ENCODE measurements at regions not wholly inside any gene's neighbourhood (a gene's known extent, or its start where the extent isn't known, plus 50 kb on each side); places are given as distances from the start of the nearest gene placed in this dataset.

GRCh38 chr5:53309653-53310052 is 170.8 kb upstream of the FST start:
- no peaks in the 10 kb centered on the region for H3K27me3 ChIP-seq
- no peaks in the 10 kb centered on the region for H3K4me1 ChIP-seq
- H3K4me3 ChIP-seq: no peak overlapping the region
- H3K27ac ChIP-seq: no peak overlapping the region
- intact Hi-C loops (cut with DNase I): no loop called here
- H3K36me3 ChIP-seq: no peaks in the 10 kb centered on the region
- H3K9me3 ChIP-seq: peaks cover 0 to 6% of the 10 kb centered on the region in 2 donors
- no peak for DNase-seq (ENCODE audit: low spot score in 2 of 2)
- TF ChIP-seq CTCF (IDR thresholded peaks at IDR 0.05): no peak

- no peak overlapping the region for H3K4me3 ChIP-seq
- no peaks in the 10 kb centered on the region for H3K36me3 ChIP-seq
- no peak for TF ChIP-seq CTCF (IDR thresholded peaks at IDR 0.05)
- H3K27me3 ChIP-seq: no peaks in the 10 kb centered on the region
- no peak for DNase-seq (ENCODE audit: low spot score in 2 of 2)
- peaks cover 0 to 1% of the 10 kb centered on the region in 2 donors for H3K9me3 ChIP-seq
- no peaks in the 10 kb centered on the region for H3K4me1 ChIP-seq
- intact Hi-C loops (cut with DNase I): no loop called here
- no peak overlapping the region for H3K27ac ChIP-seq
These were observed 168.7 kb upstream of the FST start for GRCh38 chr5:53311681-53312080.

GRCh38 chr5:53313145-53313544 is 167.3 kb upstream of the FST start:
- no peak overlapping the region for H3K27ac ChIP-seq
- no peak for TF ChIP-seq CTCF (IDR thresholded peaks at IDR 0.05)
- DNase-seq (ENCODE audit: low spot score in 2 of 2): no peak
- intact Hi-C loops (cut with DNase I): no loop called here
- H3K36me3 ChIP-seq: no peaks in the 10 kb centered on the region
- H3K9me3 ChIP-seq: no peaks in the 10 kb centered on the region
- no peaks in the 10 kb centered on the region for H3K4me1 ChIP-seq
- no peaks in the 10 kb centered on the region for H3K27me3 ChIP-seq
- H3K4me3 ChIP-seq: no peak overlapping the region

DNA sequence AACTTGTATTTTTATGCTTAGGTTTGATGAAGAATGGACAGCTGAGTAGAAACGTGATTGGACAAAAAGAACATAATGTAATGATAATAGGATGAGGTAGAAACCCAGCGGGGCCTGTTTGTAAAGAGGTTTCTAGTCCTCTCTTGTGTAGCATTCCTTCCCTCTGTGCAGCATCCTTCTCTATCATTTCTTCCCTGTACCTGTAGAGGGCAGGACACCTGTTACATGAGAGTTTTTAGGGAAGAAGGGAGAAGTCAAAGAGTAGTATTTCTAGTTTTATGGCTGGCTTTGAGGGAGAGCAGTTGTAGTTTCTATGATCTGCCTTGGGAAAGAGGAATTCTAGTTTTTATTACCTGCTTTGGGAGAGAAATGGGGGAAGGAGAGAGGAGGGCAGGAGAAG is 162.1 kb upstream of the FST start:
- no peak for DNase-seq (ENCODE audit: low spot score in 2 of 2)
- H3K27me3 ChIP-seq: no peaks in the 10 kb centered on the region
- no peaks in the 10 kb centered on the region for H3K9me3 ChIP-seq
- no peaks in the 10 kb centered on the region for H3K36me3 ChIP-seq
- H3K27ac ChIP-seq: no peak overlapping the region
- H3K4me1 ChIP-seq: no peaks in the 10 kb centered on the region
- no peak for TF ChIP-seq CTCF (IDR thresholded peaks at IDR 0.05)
- no peak overlapping the region for H3K4me3 ChIP-seq
- intact Hi-C loops (cut with DNase I): no loop called here

GRCh38 chr5:53319315-53319714 is 161.1 kb upstream of the FST start:
- DNase-seq (ENCODE audit: low spot score in 2 of 2): no peak
- no peaks in the 10 kb centered on the region for H3K36me3 ChIP-seq
- no peaks in the 10 kb centered on the region for H3K27me3 ChIP-seq
- no peaks in the 10 kb centered on the region for H3K9me3 ChIP-seq
- no peak for TF ChIP-seq CTCF (IDR thresholded peaks at IDR 0.05)
- H3K4me3 ChIP-seq: no peak overlapping the region
- no peak overlapping the region for H3K27ac ChIP-seq
- H3K4me1 ChIP-seq: no peaks in the 10 kb centered on the region
- intact Hi-C loops (cut with DNase I): no loop called here

- no peak for DNase-seq (ENCODE audit: low spot score in 2 of 2)
- intact Hi-C loops (cut with DNase I): no loop called here
- Histone ChIP-seq H3K4me3 (no peak overlapping the region), H3K27me3 (no peaks in the 10 kb centered on the region), H3K4me1 (peaks cover 0 to 4% of the 10 kb centered on the region in 2 donors), H3K27ac (no peak overlapping the region), H3K9me3 (no peaks in the 10 kb centered on the region), H3K36me3 (no peaks in the 10 kb centered on the region)
- no peak for TF ChIP-seq CTCF (IDR thresholded peaks at IDR 0.05)
These were observed 159.4 kb upstream of the FST start for GRCh38 chr5:53321073-53321472.
